MM.1S (cell line): ENCODE measurements at regions not wholly inside any gene's neighbourhood (a gene's known extent, or its start where the extent isn't known, plus 50 kb on each side); places are given as distances from the start of the nearest gene placed in this dataset.
"Not testable (repeated sequence)": the region's sequence is repeated elsewhere in the genome, so short reads cannot be mapped to it uniquely, and the experiment has no call there.

Experiments
- DNase-seq: peaks from one replicate; pipeline ENCODE4 v3.0.0-alpha.2; 2015
- H2AFZ ChIP-seq: fragments of 300-600 bp; sonication (generic); 2 replicates; pipeline ENCODE4 v1.6.0; 2016; ENCODE audit warnings: antibody characterized with exemption, low read length
- H3F3A ChIP-seq: fragments of 300-600 bp; sonication (generic); 2 replicates; pipeline ENCODE4 v1.6.1; 2016; ENCODE audit warnings: mild to moderate bottlenecking, antibody characterized with exemption, low read length, moderate library complexity, mixed read lengths; ENCODE audit not compliant: insufficient read depth
- H3K27ac ChIP-seq: fragments of 300-600 bp; sonication (generic); 2 replicates; pipeline ENCODE4 v1.5.1; 2016; ENCODE audit warnings: mild to moderate bottlenecking, low read length
- H3K27me3 ChIP-seq: fragments of 300-600 bp; sonication (generic); replicated peaks from 2 replicates; pipeline ENCODE4 v1.6.0; 2016; ENCODE audit warnings: low read length; ENCODE audit not compliant: insufficient read depth
- H3K36me3 ChIP-seq: fragments of 300-600 bp; sonication (generic); replicated peaks from 2 replicates; pipeline ENCODE4 v1.6.1; 2016; ENCODE audit warnings: mild to moderate bottlenecking, low read length, mixed read lengths; ENCODE audit not compliant: insufficient read depth
- H3K4me1 ChIP-seq: fragments of 300-600 bp; sonication (generic); 2 replicates; pipeline ENCODE4 v1.6.1; 2016; ENCODE audit warnings: low read length, mixed read lengths
- H3K4me2 ChIP-seq: fragments of 300-600 bp; sonication (generic); 2 replicates; pipeline ENCODE4 v1.6.0; 2016; ENCODE audit warnings: low read depth, low read length
- H3K4me3 ChIP-seq: fragments of 300-600 bp; sonication (generic); 2 replicates; pipeline ENCODE4 v1.5.1; 2016; ENCODE audit warnings: low read length, mixed read lengths
- H3K79me2 ChIP-seq: fragments of 300-600 bp; sonication (generic); 2 replicates; pipeline ENCODE4 v1.6.1; 2016; ENCODE audit warnings: mixed run types, low read length, mixed read lengths
- H3K9ac ChIP-seq: fragments of 300-600 bp; sonication (generic); 2 replicates; pipeline ENCODE4 v1.6.1; 2016; ENCODE audit warnings: low read length, mixed read lengths
- H3K9me2 ChIP-seq: fragments of 300-600 bp; sonication (generic); replicated peaks from 2 replicates; pipeline ENCODE4 v1.6.1; 2016; ENCODE audit warnings: mild to moderate bottlenecking, low read length, mixed read lengths; ENCODE audit not compliant: insufficient read depth
- H3K9me3 ChIP-seq: fragments of 300-600 bp; sonication (generic); replicated peaks from 2 replicates; pipeline ENCODE4 v1.6.1; 2016; ENCODE audit warnings: mild to moderate bottlenecking, low read length, mixed read lengths; ENCODE audit not compliant: insufficient read depth
- H4K20me1 ChIP-seq: fragments of 300-600 bp; sonication (generic); 2 replicates; pipeline ENCODE4 v1.6.1; 2016; ENCODE audit warnings: mild to moderate bottlenecking, low read length, moderate library complexity, mixed read lengths; ENCODE audit not compliant: insufficient read depth

DNA sequence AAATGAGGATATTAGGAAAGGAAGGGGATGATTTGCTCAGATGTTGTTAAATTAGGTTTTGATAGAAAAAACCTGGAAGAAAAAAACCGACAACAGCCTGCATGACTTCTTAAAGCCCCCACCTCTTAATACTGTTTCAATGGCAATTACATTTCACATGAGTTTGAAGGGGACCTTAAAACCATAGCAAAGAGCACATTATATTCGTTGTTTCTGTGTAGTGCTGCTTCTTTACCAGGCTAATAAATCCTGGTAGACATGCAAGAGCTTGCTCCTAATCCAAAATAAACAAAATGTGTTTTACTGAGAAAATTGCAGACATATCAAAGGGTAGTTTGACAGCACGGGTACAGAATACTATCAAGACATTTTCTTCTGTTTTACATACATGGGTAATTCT lies 154.7 kb upstream of the NIPA1 start:
- H3K36me3 ChIP-seq, H4K20me1 ChIP-seq, H3K9me2 ChIP-seq, DNase-seq, H3K9ac ChIP-seq, H3K79me2 ChIP-seq, H3K27me3 ChIP-seq, H2AFZ ChIP-seq, H3K27ac ChIP-seq, H3F3A ChIP-seq, H3K4me2 ChIP-seq, H3K9me3 ChIP-seq, H3K4me3 ChIP-seq, H3K4me1 ChIP-seq: not testable (repeated sequence)

DNA sequence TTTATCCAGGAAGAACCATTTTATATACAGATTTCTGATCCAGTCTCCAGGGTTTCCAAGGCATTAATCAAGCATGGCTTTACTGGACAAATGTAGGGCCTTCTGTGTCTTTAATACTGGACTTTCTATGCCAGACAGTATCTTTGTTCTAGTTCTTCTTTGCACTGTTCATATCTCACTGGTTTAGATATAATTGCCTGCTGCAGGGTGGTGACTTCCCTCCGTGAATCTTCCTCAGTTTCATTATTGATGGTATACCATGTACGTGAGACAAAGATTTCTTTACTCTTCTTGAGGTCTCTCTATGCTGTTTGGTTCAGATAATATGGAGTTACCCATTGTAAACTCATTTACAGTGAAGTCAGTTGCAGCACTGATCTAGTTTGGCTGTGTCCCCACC lies 146.5 kb upstream of the NIPA1 start:
- not testable (repeated sequence) for H3K79me2 ChIP-seq, H3K4me2 ChIP-seq, H3K4me3 ChIP-seq, H3K27ac ChIP-seq, H3K9me3 ChIP-seq, H3K4me1 ChIP-seq, H3K9me2 ChIP-seq, H3K36me3 ChIP-seq, H4K20me1 ChIP-seq, H3F3A ChIP-seq, H3K9ac ChIP-seq, DNase-seq, H3K27me3 ChIP-seq, H2AFZ ChIP-seq

- DNase-seq, H3K27me3 ChIP-seq, H3K79me2 ChIP-seq, H4K20me1 ChIP-seq, H3F3A ChIP-seq, H3K9me3 ChIP-seq, H3K4me2 ChIP-seq, H3K9ac ChIP-seq, H2AFZ ChIP-seq, H3K4me3 ChIP-seq, H3K4me1 ChIP-seq, H3K9me2 ChIP-seq, H3K36me3 ChIP-seq, H3K27ac ChIP-seq: not testable (repeated sequence)
These were observed 137.0 kb upstream of the NIPA1 start for GRCh38 chr15:22649458-22649857.

- not testable (repeated sequence) for DNase-seq, H3F3A ChIP-seq, H3K9ac ChIP-seq, H3K27ac ChIP-seq, H3K9me2 ChIP-seq, H3K4me2 ChIP-seq, H3K36me3 ChIP-seq, H4K20me1 ChIP-seq, H2AFZ ChIP-seq, H3K4me1 ChIP-seq, H3K4me3 ChIP-seq, H3K9me3 ChIP-seq, H3K79me2 ChIP-seq
- H3K27me3 ChIP-seq = peaks cover 12% of the 10 kb centered on the region; the same call in 1 of the 2 replicates
These were observed 135.3 kb upstream of the NIPA1 start for GRCh38 chr15:22651179-22651578.

- not testable (repeated sequence) for H2AFZ ChIP-seq, H3F3A ChIP-seq, H3K4me3 ChIP-seq, H3K9ac ChIP-seq, H3K27ac ChIP-seq, DNase-seq, H3K79me2 ChIP-seq, H4K20me1 ChIP-seq, H3K4me1 ChIP-seq, H3K9me3 ChIP-seq, H3K36me3 ChIP-seq, H3K9me2 ChIP-seq
- H3K4me2 ChIP-seq = peak overlapping the region; percentile 34; the same call in 1 of the 2 replicates
- peaks cover 29% of the 10 kb centered on the region for H3K27me3 ChIP-seq
These were observed 122.0 kb upstream of the NIPA1 start for GRCh38 chr15:22664294-22665058.

DNA sequence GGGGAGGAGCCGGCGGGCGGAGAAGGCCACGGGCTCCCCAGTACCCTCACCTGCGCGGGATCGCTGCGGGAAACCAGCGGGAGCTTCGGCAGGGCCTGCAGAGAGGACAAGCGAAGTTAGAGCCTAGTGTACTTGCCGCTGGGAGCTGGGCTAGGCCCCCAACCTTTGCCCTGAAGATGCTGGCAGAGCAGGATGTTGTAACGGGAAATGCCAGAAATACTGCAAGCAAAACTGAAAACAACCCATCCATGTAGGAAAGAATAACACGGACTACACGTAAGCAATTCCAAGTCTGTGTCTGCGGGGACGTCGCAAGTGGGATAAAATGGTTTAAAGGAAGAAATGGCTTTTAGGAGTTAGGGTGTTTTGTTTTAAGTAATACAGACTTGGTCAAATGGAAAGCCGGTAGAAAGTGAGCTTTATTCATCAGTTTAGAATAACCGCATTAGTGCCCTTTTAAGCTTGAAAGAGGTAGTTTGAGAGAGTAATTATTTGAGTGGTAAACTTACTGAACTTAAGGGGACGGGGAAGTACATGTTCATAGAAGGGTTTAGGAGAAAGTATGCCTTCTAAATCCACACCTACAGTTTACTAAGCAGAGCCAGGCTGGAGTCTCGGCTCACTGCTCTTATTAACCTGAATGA lies 121.3 kb upstream of the NIPA1 start:
- not testable (repeated sequence) for H3K9me2 ChIP-seq, H3K36me3 ChIP-seq, DNase-seq, H3K9ac ChIP-seq, H3K27ac ChIP-seq, H3K9me3 ChIP-seq, H3F3A ChIP-seq, H3K79me2 ChIP-seq, H2AFZ ChIP-seq, H3K4me1 ChIP-seq, H3K4me3 ChIP-seq, H4K20me1 ChIP-seq
- Histone ChIP-seq H3K27me3 (peaks cover 29% of the 10 kb centered on the region), H3K4me2 (peak overlapping the region; percentile 34; the same call in 1 of the 2 replicates)

DNA sequence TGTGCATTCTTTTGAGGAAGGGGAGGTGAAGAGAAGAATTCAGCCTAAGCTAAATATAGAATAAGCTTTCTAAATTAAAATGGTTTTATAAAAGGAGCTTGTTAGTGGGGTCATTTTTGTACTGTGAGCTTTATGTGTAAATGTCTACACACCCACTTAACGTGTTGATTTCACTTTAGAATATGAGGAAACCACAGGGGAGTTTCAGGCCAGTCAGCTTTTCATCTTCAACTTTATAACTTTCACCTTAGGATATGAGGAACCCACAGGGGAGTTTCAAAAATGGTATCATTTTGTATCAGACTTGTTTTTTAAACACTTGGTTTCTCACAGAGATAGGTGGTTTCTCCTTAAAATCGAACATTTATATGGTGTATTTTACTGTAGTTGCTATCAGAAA lies 120.7 kb upstream of the NIPA1 start:
- peaks cover 29% of the 10 kb centered on the region for H3K27me3 ChIP-seq
- H3K4me3 ChIP-seq, H3K9me3 ChIP-seq, H2AFZ ChIP-seq, H3K4me2 ChIP-seq, H3F3A ChIP-seq, H3K27ac ChIP-seq, H4K20me1 ChIP-seq, H3K79me2 ChIP-seq, H3K9ac ChIP-seq, H3K4me1 ChIP-seq, H3K9me2 ChIP-seq, DNase-seq, H3K36me3 ChIP-seq: not testable (repeated sequence)

DNA sequence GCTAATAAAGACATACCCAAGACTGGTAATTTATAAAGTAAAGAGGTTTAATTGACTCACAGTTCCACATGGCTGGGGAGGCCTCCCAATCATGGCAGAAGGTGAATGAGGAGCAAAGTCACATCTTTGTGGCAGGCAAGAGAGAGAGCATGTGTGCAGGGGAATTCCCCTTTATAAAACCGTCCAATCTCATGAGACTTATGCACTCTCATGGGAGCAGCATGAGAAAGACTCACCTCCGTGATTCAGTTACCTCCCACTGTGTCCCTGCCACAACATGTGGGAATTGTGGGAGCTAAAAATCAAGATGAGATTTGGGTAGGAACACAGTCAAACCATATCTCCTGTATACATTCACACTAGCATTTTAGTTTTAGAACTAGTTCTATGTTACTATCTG lies 101.7 kb upstream of the NIPA1 start:
- not testable (repeated sequence) for H3K4me2 ChIP-seq, H3K9me2 ChIP-seq, H3K9me3 ChIP-seq, H3K4me1 ChIP-seq, H2AFZ ChIP-seq, H3K79me2 ChIP-seq, H3K9ac ChIP-seq, H3K36me3 ChIP-seq, H3K4me3 ChIP-seq, H4K20me1 ChIP-seq, H3K27me3 ChIP-seq, H3K27ac ChIP-seq, DNase-seq, H3F3A ChIP-seq
